ENCODE measurements at regions not wholly inside any gene's neighbourhood (a gene's known extent, or its start where the extent isn't known, plus 50 kb on each side); places are given as distances from the start of the nearest gene placed in this dataset.

DNA sequence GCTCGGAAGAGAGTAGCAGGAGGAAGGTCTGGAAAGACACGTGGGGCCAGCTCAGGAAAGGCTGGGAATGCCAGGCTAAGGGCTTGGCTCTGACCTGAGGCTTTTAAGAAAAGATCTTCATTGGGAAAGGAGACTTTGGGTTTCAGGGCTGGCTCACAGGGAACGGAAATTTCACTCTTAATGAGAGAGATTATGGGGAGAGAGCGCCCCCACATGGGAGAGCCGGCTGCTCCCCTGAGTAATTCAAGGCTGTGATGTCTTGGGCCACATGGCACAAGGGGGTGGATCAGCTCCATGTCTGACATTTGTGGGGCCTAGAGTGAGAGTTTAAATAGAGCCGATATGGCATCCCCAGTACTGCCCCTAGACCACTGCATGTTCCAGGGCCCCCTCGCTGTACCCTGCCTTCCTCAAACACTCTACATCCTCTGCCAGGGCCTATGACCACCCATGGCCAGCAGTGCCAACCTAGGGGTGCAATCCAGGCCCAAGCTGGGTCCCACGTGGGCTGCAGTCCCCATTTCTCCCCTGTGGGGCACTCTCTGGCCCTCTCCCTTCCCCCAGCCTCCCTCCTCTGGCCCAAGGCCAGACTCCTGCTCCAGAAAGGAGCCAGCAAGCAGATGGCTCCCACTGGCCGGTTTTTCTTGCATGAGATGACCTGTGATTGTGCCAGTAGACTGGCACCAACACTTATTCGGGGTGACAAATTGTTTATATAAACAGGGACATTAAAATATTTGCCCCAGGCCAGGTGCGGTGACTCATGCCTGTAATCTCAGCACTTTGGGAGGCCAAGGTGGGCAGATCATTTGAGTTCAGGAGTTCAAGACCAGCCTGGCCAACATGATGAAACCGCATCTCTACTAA lies 75.2 kb downstream of the ISX start (continued):
- TF ChIP-seq CTCF (IDR thresholded peaks at IDR 0.05; ENCODE audit: control extremely low read depth in 1 of 3, insufficient read depth in 1 of 3, low read depth in 1 of 3, low read length in 3 of 3): peak; percentile 75 to 81 (median 76)

Measured in H1 (cell line).